GM18508 (cell line): ENCODE measurements at regions not wholly inside any gene's neighbourhood (a gene's known extent, or its start where the extent isn't known, plus 50 kb on each side); places are given as distances from the start of the nearest gene placed in this dataset.

Experiments
- ATAC-seq: cut with Tn5 transposase; IDR thresholded peaks from one replicate; pipeline ENCODE4 v1.9.1; 2021; ENCODE audit warnings: moderate number of reproducible peaks; ENCODE audit not compliant: insufficient read depth, unreplicated experiment

DNA sequence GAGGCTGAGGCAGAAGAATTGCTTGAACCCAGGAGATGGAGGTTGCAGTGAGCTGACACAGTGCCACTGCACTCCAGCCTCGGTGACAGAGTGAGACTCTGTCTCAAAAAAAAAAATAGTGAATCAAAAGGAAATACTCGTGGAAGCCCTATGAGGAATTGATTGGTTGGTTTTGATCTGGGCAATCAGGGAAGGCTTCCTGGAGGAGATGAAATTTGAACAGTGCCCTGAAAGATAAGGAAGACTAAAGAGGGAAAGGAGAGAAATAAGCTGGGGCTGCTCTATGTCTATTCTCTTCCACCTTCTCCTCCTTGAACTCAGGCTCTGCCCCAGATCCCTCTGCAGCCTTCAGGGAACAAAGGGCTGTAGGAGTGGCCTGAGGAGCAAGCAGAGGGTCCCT lies 54.1 kb downstream of the IRF2BPL start:
- no peak for ATAC-seq

DNA sequence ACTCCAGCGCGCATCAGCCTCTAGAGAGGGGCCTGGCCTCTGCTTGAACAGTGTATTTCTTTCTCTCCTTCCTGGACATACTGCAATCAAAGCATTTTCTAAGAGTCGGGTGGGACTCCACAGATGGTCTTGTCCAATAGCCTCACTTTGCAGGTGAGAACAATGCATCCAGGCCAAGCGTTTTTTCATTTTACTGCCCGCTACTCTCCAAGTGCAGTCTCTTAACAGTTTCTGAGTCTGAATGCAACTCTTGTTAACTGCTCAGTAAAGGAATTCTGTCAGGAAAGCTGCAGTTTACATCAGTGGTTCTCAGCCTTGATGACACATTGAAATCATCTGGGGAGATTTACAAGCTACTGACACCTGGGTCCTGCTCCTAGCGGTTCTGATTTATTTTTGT lies 57.0 kb downstream of the IRF2BPL start:
- no peak for ATAC-seq

DNA sequence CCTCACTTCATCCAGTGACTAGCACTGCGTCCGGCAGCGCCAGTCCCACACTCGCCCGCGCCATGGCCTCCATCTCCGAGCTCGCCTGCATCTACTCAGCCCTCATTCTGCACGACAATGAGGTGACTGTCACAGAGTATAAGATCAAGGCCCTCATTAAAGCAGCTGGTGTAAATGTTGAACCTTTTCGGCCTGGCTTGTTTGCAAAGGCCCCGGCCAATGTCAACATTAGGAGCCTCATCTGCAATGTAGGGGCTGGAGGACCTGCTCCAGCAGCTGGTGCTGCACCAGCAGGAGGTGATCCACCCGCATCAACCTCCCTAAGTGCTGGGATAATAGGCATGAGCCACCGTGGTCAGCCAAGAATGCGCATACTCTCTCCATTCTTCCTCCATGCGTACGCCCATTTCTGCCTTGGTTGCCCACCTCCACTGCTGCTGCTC lies 59.9 kb downstream of the IRF2BPL start:
- ATAC-seq, result no peak

DNA sequence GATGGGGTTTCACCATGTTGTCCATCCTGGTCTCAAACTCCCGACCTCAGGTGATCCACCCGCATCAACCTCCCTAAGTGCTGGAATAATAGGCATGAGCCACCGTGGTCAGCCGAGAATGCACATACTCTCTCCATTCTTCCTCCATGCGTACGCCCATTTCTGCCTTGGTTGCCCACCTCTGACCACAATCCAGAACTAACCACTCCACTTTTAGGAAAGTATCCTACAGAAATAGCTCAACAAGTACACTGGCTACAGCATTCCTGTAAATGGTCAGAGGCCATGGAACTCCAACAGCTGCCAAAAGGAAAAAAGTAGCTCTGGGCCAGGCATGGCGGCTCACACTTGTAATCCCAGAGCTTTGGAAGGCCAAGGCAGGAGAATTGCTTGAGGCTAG lies 60.7 kb downstream of the IRF2BPL start:
- no peak for ATAC-seq

DNA sequence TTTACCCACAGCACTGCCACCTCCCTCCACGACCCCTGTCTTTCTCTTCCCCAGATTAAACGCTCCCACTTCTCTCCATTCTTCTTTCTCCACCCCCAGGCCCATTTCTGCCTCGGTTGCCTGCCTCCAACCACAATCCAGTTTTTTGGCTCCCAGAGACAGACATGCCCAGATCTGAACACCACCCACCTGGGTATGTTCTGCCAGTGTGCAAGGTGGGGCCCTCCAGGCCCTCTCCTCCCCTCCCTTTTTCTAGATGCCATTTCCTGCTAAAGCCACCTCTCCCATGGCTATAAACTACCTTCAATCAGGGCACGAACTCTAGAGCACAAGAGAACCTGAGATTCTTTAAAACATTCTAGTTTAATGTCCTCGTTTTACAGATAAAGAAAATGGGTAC lies 63.3 kb downstream of the IRF2BPL start:
- no peak for ATAC-seq

DNA sequence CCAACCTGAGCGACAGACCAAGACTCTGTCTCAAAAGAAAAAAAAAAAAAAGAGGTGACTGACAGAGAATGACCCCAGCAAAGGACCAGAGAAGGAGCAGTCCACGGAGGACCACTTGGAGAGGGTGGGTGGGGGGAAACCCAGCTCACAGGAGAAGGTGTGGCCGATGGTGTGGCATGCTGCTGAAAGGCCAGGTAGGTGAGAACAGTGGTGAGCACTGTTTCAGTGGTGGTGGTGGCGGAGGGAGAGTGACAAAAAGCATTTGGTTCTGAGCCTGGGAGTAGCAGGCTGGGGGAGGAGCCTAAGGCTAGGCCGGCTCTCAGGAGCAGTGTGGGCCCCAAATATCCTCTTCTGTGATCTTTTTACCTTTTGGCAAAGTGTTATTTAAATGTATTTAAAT lies 63.8 kb downstream of the IRF2BPL start:
- no peak for ATAC-seq

DNA sequence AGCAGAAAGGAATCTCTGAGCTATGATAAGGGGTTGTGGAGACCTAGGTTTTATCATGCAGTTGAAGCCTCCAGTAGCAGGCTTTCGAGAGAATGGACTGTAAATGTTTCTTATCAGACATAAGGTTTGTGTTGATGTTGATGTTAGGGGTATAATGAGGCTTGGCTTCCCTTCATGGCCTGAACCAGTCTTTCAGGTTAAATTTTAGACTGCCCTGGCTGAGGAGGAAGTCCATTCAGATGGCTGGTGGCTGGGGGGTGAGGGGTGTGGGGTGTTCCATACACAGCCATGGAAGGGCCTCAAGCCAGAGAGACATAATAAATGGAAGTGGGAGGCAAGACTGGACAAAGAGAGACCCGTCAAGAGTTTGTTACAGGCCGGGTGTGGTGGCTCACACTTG lies 65.1 kb downstream of the IRF2BPL start:
- no peak for ATAC-seq

DNA sequence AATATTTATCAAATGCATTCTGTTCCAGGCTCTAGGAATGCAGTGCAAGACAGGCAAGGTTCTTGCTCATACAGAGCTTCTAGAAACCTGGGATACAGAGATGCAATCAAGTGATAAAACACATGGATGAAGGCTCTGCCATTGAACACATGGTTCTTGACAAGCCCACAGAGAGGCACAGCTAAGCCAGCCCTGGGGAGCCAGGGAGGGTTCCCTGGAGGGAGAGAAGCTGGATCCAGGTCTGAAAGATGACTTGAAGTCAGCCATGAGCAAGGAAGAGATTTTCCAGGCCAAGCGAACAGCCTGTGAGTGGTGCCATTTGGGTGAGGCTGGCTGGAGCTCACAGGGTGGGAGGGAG lies 66.2 kb downstream of the IRF2BPL start:
- ATAC-seq, result no peak

DNA sequence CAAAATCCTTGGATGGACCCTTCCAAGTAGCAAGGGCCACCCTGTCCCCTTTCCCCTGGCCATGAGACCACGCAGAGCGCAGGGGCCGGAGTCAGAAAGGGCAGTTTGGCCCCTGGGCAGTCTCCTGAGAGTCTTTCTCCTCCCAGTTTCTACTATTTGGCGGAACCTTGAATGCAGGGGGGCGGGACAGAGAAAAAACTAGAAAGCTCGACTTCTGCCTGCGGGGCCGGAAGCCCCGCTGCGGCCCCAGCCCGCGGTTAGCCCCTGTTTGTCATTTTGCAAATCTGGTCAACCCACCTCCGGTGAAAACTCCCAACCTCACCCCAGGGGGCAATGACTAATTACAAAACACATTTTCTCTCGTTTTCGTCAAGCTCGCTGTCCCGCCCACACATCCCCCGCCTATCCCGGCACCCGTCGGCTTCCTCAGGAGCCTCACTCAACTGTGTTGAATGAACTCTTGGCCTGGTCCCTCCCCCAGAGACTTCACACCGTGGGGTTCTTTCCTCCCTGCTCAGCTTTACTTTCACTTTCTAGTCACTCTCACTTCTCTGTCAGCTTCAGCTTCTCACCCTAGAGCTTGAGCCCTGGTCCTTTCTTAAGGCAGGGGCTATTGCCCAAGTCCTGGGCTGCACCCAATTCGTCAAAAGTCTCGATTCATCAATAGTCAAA lies 66.7 kb downstream of the IRF2BPL start:
- ATAC-seq, result peak; percentile 58

DNA sequence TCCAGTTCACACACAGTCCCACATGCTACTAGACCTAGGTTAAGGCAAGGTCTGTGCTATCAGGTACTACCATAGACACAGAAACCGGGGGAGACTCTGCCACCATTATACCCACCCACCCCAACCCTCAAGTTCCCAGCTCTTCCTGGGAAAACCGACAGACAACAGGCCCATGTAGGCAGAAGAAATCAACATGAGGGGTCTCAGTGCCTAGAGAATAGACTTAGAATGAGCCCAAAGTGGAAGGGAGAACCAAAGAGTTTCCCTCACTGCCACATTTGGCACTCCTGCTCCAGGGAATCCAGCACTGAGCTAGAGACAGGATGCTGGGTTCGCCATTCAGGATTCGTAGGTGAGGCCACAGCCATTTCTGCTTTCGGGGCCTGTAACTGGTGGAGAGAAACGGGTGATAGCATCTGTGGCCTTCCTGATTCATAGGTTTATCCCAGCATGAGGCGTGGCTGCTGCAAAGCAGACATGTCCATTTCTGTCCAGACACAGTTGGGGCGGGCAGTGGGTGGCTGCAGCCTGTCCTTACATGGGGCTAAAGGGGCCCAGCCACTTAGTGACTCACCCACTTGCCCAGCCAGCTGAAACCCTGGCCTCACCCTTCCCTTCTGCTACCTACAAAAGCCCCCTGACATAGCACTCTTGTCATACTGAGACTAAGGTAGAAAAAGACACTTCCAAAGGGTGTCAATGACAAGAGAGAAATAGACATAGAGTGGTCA lies 69.4 kb downstream of the IRF2BPL start:
- ATAC-seq, result peak; percentile 30

DNA sequence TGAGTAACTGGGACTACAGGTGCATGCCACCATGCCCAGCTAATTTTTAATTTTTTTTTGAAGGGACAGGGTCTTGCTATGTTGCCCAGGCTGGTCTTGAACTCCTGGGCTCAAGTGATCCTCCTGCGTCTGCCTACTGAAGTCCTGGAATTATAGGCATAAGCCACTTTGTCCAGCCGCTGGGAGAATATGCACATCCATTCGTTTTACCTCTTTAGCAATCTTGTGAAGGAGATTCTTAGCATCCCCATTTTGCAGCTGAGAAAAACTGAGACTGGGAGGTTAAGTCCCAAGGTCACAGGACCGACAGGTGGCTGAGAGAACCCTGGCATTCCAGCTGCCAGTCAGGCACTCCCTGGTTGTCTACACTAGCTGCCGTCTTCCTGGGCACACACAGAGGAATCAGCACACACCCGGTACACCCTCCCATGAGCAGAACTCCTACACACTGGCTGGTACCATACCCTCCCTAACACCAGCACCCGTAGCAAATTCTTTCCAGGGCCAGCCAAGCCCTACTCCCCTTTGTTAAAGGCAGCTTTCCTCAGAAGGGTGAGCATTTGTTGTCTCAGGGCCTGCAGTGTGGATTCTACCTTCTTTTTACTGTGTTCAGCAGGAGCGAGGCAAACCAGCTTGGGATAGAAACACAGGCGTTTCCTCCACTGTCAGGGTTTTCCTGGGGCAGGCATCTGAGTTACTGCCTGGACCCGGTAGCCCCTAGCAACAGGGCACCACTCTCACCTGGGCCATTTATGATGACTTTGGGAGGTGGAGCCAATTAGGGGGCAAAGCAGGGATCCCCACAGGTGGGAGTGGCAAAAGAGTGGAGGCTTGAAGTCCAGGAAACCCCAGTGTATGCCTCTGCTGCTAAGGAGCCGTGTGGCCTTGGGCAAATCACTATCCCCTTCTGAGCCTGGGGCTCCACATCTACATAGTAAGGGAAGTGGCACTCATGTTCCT lies 70.2 kb downstream of the IRF2BPL start:
- no peak for ATAC-seq

DNA sequence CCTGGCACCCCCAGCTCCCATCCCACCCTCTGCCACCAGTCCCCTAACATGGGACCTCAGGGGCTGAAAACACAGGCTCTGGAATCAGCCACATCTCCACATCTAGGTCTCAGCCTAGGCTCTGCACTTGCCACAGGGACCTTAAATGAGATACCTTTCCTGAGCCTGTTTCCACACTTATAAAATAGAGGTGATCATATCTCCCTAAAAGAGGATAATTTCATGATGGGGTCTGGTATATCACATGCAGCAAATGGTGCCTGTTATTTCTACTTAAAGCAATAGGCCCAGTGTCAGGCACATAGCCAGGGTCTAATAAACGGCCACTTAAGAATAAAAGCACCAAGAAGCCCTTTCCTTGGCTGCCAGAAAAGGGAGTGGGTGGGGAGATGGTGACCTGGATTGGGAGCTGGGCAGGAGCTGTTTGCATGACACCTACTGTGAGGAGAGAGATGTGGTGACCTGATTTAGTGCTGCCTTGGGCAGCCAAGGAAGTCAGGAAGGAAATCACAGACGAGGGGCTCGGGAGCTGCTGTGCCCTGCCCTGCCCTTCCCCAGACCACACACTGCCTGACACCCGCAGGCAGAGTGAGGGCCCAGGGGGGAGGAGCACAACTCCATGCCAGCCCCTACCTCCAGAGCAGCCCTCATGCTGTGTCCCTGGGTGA lies 71.2 kb downstream of the IRF2BPL start:
- no peak for ATAC-seq

DNA sequence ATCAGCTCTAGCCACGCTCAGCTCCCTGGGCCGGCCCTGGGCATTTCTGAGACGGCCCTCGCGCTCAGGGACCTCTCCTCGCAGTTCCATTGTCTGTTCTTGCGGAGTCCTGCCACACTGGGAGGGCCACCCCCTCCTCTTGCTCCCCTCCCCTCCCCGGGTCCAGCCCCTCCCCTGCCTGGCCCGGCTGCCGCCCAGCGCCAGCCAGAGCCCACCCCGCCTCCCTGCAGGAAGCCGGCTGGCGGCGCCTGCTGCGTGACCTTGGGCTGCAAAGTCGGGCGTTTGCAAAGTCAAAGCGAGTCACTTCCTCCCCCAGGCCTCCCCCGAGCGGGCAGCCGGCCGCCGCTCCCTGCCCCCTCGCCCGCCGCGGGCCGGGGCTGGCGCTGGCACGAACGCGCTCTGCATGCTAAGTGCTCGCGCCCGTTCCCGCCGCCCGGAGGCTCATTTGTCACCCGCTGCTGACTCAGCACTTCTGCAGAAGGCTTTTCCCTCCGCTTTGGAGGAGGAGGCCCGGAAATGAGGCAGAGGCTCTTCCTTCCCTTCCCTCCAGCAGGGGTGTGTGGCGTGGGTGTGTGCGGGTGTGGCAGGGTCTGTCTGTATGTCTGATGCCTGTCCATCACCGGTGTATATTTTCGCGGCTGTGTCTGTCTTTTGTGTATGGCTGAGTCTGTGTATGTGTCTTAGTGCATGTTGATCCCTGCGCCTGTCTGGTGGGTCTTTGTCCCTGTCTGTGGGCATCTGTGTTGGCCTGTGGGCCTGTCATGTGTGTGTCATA lies 72.0 kb downstream of the IRF2BPL start:
- no peak for ATAC-seq

DNA sequence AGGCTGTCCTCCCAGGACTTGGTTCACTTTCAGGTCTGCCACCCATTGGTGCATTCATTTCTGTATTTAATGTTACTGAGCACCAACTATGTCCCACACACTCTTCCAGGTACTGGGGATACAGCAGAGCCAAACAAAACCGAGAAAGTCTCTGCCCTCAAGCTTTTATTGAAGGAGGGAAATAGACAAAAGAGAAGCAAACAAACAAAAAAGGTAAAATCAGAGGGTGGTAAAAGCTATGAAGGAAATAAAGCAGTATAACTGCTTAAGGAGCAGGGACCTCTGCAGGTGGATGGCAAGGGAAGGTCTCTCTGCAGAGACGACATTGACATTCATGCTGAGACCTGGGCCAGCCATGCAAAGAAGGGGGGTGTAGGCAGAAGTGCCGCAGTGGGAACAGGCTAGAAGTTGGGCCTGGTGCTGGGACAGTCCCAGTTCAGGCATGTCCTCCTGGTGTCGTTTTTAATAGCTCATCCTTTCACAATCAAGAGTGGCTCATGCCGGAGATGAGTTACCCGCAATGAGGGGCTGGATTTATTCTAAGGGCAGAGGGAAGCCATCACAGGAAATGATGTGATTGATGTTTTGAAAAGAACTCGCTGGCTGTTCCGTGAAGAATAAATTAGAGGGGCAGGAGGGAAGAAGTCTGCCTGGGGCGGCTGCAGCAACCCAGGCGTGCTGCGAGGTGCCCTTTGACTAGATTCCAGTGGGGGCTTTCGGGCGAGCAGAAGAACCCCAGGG lies 72.8 kb downstream of the IRF2BPL start:
- no peak for ATAC-seq

DNA sequence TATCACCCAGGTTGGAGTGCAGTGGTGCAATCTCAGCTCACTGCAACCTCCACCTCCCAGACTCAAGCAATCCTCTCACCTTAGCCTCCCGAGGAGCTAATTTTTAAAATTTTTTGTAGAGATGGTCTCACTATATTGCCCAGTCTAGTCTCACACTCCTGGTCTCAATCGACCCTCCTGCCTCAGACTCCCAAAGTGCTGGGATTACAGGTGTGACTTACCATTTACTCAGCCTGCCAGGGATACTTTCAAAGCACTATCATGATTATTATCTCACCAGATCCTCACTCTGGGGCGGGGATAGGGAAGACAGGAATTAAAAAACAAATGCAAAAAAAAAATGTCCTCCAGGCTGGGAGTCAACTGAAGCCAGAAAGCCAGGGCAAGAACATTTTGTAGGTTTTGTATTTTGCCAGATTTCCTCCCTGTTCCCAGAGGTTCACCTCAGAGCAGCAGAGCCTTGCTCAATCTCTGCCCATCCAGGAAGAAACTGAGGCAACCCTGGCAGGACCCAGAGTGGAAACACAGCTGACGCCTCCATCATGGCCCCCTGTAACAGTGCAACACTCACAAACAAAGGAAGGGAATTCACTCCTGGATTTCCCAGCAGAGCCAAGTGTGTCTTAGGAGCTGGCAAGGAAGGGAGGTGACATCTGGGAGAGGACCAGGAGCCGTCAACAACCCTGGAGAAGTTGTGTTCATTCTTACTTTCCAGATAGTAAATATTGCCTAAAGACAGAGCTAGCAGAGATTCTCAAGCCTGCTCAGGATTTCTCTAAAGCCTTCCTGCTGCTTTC lies 73.9 kb downstream of the IRF2BPL start:
- ATAC-seq, result no peak

DNA sequence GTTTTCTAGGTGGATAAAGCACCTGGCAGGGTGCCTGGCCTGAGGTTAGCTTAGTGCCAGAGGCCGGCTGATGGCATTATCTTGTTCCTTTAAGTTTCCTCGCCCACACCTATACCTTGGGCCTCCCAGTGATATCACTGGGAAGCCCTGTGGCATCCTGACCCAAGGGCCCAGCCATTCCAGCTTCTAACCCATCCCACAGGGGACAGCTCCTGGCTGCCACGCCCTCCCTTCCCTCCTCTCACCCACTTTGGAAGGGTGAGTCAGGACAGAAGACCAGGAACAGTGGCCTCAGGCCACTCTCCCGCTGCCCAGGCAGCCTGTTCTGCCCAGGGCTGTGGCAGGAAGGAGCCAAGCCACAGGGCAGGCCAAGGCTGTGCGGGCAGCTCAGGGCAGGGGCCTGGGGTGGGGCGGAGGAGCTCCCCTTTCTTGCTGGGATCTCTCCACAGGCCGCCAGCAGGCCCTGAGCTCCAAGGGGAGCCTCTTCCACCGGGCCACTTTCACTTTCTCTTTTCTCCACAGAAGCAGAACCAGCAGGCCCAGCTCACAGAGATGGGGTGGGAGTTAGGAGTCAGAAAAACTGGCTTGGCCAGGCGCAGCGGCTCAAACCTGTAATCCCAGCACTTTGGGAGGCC lies 75.1 kb downstream of the IRF2BPL start:
- ATAC-seq, result no peak

DNA sequence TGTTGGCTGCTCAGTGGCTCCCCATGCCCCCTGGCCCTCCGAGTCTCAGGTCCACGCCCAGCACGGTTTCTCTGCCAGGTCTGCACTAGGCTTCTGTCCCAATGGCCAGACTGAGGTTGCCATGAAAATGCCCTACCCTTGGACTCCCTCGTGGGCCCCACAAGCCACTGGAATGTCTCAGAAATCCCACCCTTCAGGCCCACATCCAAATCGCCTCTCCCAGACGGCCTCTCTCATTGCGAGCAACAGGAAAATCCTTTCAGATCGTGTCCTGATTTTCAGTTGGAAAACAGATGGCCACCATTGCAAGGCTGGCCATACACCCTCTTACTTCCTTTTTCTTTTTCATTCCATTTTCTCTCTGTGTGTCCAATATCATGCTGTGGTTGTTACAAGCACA lies 77.3 kb downstream of the IRF2BPL start:
- ATAC-seq, result no peak
